SU-DHL-6 (cell line): ENCODE measurements at regions not wholly inside any gene's neighbourhood (a gene's known extent, or its start where the extent isn't known, plus 50 kb on each side); places are given as distances from the start of the nearest gene placed in this dataset.

Experiments
- CTCF ChIP-seq: fragments of 200-600 bp; sonication (generic); IDR thresholded peaks from one replicate; pipeline ENCODE4 v1.5.1; 2017; ENCODE audit warnings: antibody characterized with exemption, mild to moderate bottlenecking, low read length, moderate library complexity; ENCODE audit not compliant: insufficient read depth, poor library complexity, severe bottlenecking
- EZH2phosphoT487 ChIP-seq: fragments of 200-600 bp; sonication (generic), shearing (Covaris generic); conservative IDR thresholded peaks from 2 replicates; pipeline ENCODE4 v1.6.1; 2018; ENCODE audit warnings: mild to moderate bottlenecking, antibody characterized with exemption, low read length, moderate library complexity, mixed read lengths

DNA sequence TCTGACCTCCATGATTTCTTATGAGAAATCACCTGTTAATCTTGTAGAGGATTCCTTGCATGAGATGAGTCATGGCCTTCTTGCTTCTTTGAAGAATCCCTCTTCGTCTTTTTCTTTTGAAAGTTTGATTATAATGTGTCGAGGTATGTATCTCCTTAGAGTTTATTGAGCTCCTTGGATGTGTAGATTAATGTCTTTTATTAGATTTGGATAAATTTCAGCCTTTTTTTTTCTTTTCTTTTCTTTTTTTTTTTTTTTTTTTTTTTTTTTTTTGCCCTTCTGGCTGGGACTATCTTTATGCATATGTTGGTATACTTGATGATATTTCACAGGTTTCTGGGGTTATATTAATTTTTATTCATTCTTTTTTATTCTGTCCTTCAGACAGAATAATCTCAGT is 72.3 kb upstream of the ITGA4 start:
- TF ChIP-seq CTCF (no peak), EZH2phosphoT487 (no peak)
